Left cardiac atrium (tissue), 4 donors: ENCODE measurements at regions not wholly inside any gene's neighbourhood (a gene's known extent, or its start where the extent isn't known, plus 50 kb on each side); places are given as distances from the start of the nearest gene placed in this dataset.
"Not testable (repeated sequence)": the region's sequence is repeated elsewhere in the genome, so short reads cannot be mapped to it uniquely, and the experiment has no call there.

Experiments
- ATAC-seq, 2 donors: fragments of 200-7000 bp; cut with Tn5 transposase; one replicate each; pipeline ENCODE4 v1.9.1; 2020; ENCODE audit warnings: mild to moderate bottlenecking in 2 of 2, moderate library complexity in 2 of 2
- DNase-seq: peaks from one replicate; pipeline ENCODE4 v3.0.0-alpha.2; 2020
- intact Hi-C, 2 donors: fragments of 100-400 bp; cut with DNase I; formaldehyde crosslinking; loops; one replicate each; pipeline versions ENCODE4 v1.14.1 to v1.15.1; 2022 to 2023
- donor health status: DM: no; HTN: yes; CAD: no.
- donor health status: DM: no; HTN: yes; CAD: no; lungs with severe emphysema.
- donor health status: DM: yes; HTN: yes; CAD: no.
- donor health status: Dilated cardiomyopathy.

- DNase-seq, intact Hi-C loops, ATAC-seq: not testable (repeated sequence)
Observed at GRCh38 chr21:17998599-17998998, 179.4 kb upstream of the C21orf91 start.

GRCh38 chr21:17989780-17990179, 170.6 kb upstream of the C21orf91 start:
- DNase-seq (no peak), ATAC-seq (no peak)
- intact Hi-C loops, result no loop called here

- intact Hi-C loops, result no loop called here
- DNase-seq (no peak), ATAC-seq (no peak)
Observed at GRCh38 chr21:17988102-17988437, 168.9 kb upstream of the C21orf91 start.

DNA sequence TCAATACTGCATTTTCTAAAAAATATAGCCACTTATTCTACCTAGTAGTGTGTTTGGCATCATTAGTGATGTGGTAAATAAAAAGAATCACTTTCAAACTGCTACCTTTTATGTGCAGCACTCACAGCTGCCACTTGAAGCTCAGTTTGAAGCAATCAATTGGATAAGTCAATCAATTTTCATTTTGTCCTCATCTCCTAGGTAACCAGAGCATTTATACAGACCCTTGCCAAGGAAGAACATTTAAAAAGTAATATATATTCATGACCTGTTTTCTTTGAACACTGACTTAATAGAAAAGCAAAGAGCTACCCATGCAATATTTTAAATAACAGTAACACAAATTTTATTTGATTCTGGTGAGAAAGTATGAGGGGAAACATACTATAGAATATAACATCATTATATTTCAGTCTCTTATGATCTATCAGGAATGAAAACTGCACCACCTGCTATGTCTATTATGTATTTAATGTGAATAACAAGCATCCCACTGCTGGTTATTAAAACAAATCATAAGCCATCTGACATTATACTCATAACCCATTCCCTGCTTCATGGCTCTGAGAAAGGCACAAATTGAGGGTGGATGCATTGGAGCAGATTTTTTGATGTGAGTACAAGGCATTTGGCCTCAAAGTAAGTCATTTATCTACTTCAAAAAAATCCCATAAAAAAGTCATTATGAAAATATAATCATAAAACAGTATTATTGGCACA, 168.4 kb upstream of the C21orf91 start:
- DNase-seq (no peak), ATAC-seq (no peak)
- intact Hi-C loops, result no loop called here

DNA sequence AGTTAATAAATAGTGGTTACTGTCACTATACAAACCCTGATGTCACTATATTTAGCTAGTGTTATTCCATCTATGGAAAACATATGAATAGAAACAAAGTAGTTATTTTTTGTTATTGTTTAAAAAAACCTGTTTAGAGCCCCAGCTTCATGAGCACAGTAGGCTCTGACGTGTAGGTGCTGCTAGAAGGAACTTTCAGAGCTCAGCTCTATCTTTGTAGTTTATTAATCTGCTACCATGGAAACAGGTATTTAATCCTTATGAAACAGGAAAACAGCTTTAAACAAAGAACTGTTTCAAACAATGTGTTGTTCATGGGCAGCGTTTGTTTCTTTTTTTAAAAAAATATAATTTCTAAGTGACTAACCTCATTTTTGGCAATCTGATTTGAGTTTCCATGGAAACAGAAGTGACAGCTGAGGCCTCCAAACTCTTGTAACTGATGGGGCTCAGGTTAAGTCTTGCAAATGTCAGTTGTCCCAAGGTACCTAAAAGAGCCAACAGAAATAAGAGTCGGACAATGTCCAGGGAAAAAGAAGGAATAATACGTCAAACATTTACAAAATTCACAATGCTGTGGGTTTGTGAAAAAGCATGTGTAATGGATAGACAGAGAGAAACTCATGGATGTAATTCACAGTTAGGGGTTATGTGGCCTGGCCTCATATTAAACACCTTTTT, 162.0 kb upstream of the C21orf91 start:
- intact Hi-C loops, result no loop called here
- no peak for DNase-seq
- ATAC-seq, result no peak

DNA sequence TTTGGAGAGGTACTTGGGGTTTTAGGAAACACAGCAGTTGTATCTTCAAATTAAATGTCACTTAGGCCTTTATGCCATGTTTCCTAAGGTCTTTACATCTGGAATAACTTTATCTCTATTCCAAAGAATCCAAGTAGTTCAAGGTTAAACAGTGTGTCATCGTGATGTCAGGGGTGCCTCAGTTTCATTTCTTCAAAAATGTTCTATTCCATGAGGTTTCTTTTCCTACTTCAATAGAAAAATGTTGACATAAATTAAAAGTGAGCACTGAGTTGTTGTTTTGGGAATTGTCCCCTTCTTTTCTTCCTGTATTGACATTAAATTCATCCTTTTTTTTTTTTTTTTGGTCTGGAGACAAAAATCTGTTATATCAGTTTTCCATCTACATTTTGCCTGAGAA, 160.6 kb upstream of the C21orf91 start:
- intact Hi-C loops, result no loop called here
- DNase-seq (no peak), ATAC-seq (no peak)

DNA sequence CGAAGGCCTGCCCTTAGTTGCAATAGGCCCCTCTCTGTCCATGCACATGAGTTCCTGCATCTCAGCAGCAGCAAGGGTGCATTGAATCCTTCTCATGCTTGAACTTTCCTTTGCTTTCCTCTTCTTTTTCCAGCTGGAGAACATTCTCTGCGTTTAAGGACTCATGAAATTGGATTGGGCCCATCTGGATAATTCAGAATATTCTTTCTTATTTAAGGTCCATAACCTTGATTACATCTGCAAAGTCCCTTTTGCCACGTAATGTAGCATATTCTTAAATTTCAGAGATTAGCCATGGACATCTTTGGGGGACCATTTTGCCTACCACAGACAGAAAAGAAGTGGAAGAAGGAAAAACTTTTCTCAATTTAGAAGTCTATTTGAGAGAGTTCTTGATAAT, 159.7 kb upstream of the C21orf91 start:
- DNase-seq, result no peak
- no peak for ATAC-seq
- intact Hi-C loops, result no loop called here

DNA sequence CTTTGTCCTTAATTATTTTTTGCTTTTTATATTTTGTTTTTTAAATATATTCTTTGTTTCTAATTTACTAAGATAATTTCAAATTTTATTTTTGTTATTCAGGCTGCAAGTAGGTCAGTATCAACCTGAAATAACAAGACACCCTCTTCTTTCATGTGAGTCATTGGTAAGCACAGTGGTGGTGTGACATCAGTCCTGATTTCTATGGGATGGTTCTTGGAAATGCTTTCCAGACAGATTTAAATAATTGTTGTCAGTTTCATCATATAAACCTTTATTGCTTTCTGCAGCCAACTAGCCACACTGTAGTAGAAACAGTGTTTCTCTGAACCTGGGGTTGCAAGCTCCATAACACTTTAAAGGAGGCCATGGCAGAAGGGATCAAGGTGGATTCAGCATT, 157.5 kb upstream of the C21orf91 start:
- intact Hi-C loops, result no loop called here
- DNase-seq (no peak), ATAC-seq (no peak)

DNA sequence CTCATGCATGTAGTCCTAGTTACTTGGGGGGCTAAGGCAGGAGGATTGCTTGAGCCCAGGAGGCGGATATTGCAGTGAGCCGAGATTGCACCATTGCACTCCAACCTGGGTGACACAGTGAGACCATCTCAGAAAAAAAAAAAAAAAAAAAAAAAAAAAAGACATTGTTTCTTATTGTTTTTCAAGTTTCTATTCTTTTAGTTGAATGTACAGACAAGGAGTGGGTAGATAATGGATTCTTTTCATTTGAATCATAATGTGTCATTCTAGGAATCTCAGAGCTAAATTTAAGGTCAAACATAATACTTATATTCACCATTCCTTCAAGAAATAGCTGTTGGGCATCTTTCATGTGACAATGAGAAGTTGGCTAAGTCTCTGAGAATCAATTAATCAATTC, 157.0 kb upstream of the C21orf91 start:
- DNase-seq (no peak), ATAC-seq (no peak)
- intact Hi-C loops, result no loop called here

DNA sequence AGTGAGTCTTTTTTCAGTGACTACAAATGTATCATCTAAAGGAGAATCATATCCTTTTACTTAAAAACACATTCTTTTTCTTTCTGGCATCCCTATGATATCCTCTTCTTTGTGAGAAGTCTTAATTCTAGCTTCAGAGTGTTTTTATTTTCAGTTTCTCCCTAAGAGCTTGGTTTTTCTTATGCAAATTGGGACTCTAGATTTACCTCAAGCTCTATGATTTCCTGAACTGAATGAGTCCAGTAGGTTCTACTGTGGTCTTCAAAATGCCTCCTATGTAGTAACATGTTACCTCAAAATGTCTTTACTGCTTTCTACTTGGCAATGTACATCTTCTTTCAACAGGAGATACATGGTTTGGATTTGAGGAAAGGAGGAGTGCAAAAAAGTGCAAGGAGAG, 148.2 kb upstream of the C21orf91 start:
- no peak for DNase-seq
- intact Hi-C loops, result no loop called here
- no peak for ATAC-seq

- ATAC-seq, result no peak
- intact Hi-C loops, result no loop called here
- DNase-seq, result no peak
Observed at GRCh38 chr21:17964716-17965115, 145.6 kb upstream of the C21orf91 start.

DNA sequence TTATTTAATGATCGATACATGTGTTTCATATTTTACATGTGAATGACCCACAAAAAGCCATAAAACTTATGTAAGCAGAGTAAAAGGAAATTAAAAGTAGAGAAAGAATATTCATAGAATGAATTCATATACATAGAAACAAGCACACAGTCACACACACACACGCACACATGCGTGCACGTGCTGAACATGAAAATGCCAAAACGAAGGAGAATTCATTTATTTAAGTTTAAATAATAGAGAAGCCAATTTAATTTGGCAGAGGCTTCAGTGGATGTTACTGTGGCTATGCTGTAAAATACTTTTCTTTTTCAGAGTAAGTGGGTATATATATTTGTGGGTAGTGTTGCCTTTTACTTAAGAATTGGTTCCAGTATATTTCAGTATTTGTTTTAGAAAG, 145.0 kb upstream of the C21orf91 start:
- ATAC-seq, result no peak
- intact Hi-C loops, result no loop called here

DNA sequence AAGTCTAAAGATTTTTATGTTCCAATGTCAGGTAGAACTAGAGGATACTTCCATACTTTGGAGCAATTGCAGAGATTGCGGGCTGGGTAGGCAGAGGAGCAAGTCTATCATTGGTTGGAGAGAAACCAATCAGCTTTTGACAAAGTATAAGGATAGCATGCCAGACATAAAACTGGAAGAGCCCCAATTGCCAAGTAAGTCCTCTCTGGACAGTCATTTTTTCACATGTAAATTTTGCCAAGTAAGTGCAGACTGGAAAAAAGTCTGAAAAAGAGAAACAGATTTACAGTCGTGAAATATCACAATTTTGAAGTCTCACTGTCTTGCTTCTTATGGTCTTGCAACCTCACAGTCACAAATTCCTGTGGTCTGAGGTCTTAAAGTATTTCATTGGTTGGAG, 131.4 kb upstream of the C21orf91 start:
- no peak for ATAC-seq
- no peak for DNase-seq
- intact Hi-C loops, result no loop called here

More for the DNA sequence above, 145.0 kb upstream of the C21orf91 start:
- no peak for DNase-seq

DNA sequence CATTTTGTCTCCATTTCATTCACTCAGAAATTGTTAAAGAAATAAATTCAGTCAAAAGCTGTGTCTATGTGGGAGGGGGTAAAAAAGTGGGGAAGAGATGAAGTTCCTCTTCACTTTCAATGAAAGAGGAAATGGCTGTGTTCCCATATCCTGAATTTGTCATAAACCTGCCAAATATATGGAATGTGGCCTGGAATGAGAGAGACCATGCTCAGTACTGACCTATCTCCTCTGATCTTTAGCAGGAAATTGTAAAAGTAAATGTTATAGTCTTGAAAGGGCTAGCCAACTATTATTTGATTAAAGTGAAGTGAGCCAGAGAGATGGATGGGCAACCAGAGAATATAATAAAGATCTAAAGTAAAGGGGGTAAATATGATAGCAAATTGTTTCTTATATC, 130.3 kb upstream of the C21orf91 start:
- DNase-seq, result no peak

DNA sequence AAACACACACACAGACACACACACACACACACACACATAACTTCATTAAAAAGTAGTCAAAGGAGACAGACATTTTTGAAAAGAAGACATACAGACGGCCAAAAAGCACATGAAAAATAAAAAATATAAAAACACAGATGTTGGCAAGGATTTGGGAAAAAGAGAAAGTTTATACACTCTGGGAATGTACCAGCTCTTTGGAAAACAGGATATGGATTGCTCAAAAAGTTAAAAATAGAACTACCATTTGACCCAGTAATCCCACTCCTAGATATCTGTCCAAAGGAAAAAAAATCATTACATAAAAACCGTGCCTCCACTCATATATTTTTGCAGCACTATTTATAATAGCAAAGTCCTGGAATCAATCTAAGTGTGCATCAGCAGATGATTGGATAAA, 128.4 kb upstream of the C21orf91 start:
- intact Hi-C loops, result no loop called here
- ATAC-seq (peak in 1 of 2 donors; percentile 38), DNase-seq (no peak)

More for the DNA sequence above, 130.3 kb upstream of the C21orf91 start:
- ATAC-seq, result no peak
- intact Hi-C loops, result no loop called here

- no peak for ATAC-seq
- intact Hi-C loops, result no loop called here
- no peak for DNase-seq
Observed at GRCh38 chr21:17931080-17931479, 111.9 kb upstream of the C21orf91 start.

DNA sequence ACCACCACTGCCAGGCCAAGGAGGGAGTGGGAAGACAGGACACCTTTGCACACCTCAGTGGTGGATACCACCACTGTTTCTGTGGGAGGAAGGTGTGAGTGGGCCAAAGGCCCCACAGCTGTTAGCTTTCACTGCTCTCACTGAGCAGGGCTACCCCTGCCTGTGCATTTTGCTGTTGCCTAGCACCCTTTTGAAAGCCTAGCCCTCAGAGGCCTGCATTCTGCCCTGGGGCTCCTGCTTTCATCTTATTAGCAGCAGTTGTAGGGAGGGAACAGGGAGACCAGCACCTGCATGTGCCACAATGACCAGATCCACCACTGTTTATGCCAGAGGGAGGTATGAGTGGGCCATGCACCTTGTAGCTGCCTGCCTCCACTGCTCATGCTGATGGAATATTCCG, 110.9 kb upstream of the C21orf91 start:
- ATAC-seq, result no peak
- no peak for DNase-seq
- intact Hi-C loops, result no loop called here

- intact Hi-C loops, result no loop called here
- ATAC-seq (peak in 1 of 2 donors; percentile 23), DNase-seq (no peak)
Observed at GRCh38 chr21:17929510-17929909, 110.4 kb upstream of the C21orf91 start.

DNA sequence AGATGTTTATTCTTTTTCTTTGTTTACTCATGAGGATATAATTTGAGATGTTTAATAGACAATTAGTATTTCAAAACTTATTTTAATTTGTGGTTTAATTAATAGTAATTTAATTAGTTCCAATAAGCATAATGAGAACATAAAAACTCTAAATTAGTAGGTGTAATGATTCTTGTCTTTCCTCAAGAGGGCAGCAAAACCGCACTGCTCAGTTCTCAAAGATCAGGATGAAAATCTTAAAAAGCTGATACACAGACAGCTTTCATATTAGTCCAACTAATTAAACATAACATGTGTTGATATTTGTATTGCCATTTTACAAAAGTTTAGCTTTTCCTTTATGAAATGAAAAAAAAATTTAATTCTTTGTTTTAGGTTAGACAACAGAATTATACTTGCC, 106.7 kb upstream of the C21orf91 start:
- intact Hi-C loops, result loop anchor here in 1 of 2 donors (2.0 kb wide), 1 partner anchor 247 kb away; no protein-coding TSS in a partner anchor
- DNase-seq, result no peak
- no peak for ATAC-seq

- ATAC-seq, result peak; percentile 70 to 85
- no peak for DNase-seq
- intact Hi-C loops, result loop anchor here in 1 of 2 donors (2.0 kb wide), 1 partner anchor 246 kb away; no protein-coding TSS in a partner anchor
Observed at GRCh38 chr21:17925000-17925610, 105.9 kb upstream of the C21orf91 start.
